H1 (cell line): ENCODE measurements at regions not wholly inside any gene's neighbourhood (a gene's known extent, or its start where the extent isn't known, plus 50 kb on each side); places are given as distances from the start of the nearest gene placed in this dataset.

Experiments used
- TF ChIP-seq, protein P1 (sequence below): fragments of 300-600 bp; sonication (generic); IDR thresholded peaks from 2 replicates; pipeline ENCODE4 v1.7.1; 2012; ENCODE audit warnings: low read length, moderate library complexity, mild to moderate bottlenecking, inconsistent platforms; ENCODE audit not compliant: insufficient replicate concordance

DNA sequence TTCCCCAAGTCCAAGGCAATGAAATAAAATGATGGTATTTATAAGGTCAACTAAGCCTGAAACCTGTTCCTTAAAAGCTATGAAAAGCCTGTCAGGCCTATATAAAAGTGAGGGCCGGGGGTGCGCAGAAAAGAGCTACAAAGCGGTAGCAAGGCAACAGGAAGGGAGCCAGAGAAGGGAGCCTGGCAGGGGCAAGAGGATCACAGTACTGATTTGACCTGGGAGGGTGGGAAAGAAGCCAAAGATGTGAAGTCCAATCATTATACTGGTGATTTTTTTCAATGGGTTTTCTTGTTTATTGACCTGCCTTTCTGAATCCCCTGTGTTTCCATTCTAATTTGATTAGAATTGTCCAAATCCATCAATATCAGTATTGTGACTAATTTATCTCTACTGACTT, 64.3 kb upstream of the STT3B start (continued):
- TF ChIP-seq, protein P1, sequence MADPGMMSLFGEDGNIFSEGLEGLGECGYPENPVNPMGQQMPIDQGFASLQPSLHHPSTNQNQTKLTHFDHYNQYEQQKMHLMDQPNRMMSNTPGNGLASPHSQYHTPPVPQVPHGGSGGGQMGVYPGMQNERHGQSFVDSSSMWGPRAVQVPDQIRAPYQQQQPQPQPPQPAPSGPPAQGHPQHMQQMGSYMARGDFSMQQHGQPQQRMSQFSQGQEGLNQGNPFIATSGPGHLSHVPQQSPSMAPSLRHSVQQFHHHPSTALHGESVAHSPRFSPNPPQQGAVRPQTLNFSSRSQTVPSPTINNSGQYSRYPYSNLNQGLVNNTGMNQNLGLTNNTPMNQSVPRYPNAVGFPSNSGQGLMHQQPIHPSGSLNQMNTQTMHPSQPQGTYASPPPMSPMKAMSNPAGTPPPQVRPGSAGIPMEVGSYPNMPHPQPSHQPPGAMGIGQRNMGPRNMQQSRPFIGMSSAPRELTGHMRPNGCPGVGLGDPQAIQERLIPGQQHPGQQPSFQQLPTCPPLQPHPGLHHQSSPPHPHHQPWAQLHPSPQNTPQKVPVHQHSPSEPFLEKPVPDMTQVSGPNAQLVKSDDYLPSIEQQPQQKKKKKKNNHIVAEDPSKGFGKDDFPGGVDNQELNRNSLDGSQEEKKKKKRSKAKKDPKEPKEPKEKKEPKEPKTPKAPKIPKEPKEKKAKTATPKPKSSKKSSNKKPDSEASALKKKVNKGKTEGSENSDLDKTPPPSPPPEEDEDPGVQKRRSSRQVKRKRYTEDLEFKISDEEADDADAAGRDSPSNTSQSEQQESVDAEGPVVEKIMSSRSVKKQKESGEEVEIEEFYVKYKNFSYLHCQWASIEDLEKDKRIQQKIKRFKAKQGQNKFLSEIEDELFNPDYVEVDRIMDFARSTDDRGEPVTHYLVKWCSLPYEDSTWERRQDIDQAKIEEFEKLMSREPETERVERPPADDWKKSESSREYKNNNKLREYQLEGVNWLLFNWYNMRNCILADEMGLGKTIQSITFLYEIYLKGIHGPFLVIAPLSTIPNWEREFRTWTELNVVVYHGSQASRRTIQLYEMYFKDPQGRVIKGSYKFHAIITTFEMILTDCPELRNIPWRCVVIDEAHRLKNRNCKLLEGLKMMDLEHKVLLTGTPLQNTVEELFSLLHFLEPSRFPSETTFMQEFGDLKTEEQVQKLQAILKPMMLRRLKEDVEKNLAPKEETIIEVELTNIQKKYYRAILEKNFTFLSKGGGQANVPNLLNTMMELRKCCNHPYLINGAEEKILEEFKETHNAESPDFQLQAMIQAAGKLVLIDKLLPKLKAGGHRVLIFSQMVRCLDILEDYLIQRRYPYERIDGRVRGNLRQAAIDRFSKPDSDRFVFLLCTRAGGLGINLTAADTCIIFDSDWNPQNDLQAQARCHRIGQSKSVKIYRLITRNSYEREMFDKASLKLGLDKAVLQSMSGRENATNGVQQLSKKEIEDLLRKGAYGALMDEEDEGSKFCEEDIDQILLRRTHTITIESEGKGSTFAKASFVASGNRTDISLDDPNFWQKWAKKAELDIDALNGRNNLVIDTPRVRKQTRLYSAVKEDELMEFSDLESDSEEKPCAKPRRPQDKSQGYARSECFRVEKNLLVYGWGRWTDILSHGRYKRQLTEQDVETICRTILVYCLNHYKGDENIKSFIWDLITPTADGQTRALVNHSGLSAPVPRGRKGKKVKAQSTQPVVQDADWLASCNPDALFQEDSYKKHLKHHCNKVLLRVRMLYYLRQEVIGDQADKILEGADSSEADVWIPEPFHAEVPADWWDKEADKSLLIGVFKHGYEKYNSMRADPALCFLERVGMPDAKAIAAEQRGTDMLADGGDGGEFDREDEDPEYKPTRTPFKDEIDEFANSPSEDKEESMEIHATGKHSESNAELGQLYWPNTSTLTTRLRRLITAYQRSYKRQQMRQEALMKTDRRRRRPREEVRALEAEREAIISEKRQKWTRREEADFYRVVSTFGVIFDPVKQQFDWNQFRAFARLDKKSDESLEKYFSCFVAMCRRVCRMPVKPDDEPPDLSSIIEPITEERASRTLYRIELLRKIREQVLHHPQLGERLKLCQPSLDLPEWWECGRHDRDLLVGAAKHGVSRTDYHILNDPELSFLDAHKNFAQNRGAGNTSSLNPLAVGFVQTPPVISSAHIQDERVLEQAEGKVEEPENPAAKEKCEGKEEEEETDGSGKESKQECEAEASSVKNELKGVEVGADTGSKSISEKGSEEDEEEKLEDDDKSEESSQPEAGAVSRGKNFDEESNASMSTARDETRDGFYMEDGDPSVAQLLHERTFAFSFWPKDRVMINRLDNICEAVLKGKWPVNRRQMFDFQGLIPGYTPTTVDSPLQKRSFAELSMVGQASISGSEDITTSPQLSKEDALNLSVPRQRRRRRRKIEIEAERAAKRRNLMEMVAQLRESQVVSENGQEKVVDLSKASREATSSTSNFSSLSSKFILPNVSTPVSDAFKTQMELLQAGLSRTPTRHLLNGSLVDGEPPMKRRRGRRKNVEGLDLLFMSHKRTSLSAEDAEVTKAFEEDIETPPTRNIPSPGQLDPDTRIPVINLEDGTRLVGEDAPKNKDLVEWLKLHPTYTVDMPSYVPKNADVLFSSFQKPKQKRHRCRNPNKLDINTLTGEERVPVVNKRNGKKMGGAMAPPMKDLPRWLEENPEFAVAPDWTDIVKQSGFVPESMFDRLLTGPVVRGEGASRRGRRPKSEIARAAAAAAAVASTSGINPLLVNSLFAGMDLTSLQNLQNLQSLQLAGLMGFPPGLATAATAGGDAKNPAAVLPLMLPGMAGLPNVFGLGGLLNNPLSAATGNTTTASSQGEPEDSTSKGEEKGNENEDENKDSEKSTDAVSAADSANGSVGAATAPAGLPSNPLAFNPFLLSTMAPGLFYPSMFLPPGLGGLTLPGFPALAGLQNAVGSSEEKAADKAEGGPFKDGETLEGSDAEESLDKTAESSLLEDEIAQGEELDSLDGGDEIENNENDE = no peak
- TF ChIP-seq, all 59 proteins: peak for 0
